Hypothalamus (tissue), 51 donors: ENCODE measurements at regions not wholly inside any gene's neighbourhood (a gene's known extent, or its start where the extent isn't known, plus 50 kb on each side); places are given as distances from the start of the nearest gene placed in this dataset.
"Not testable (repeated sequence)": the region's sequence is repeated elsewhere in the genome, so short reads cannot be mapped to it uniquely, and the experiment has no call there.

ENCODE experiments used
- DNase-seq, 51 donors: peaks; one replicate each; lab custom pipeline; 2025; lab: John Stamatoyannopoulos, UW

- DNase-seq: peak in 1 of 51 donors; percentile 77
Observed at GRCh38 chr18:26654616-26655524, 106.5 kb upstream of the KCTD1 start.

GRCh38 chr18:26653943-26654615 lies 105.7 kb upstream of the KCTD1 start:
- peak in 1 of 51 donors; percentile 38 for DNase-seq

GRCh38 chr18:26652501-26652900 lies 104.1 kb upstream of the KCTD1 start:
- DNase-seq: no peak

GRCh38 chr18:26650310-26651268 lies 102.2 kb upstream of the KCTD1 start:
- DNase-seq: peak in 14 of 51 donors; percentile 12 to 73 (median 26)

GRCh38 chr18:26649193-26649543 lies 100.8 kb upstream of the KCTD1 start:
- no peak for DNase-seq

GRCh38 chr18:26648509-26649192 lies 100.3 kb upstream of the KCTD1 start:
- DNase-seq: no peak

- no peak for DNase-seq
Observed at GRCh38 chr18:26646901-26647300, 98.5 kb upstream of the KCTD1 start.

- DNase-seq: no peak
Observed at GRCh38 chr18:26642440-26643348, 94.3 kb upstream of the KCTD1 start.

GRCh38 chr18:26640541-26640940 lies 92.2 kb upstream of the KCTD1 start:
- no peak for DNase-seq

GRCh38 chr18:26639149-26639548 lies 90.8 kb upstream of the KCTD1 start:
- DNase-seq: peak in 3 of 51 donors; percentile 2 to 16 (median 9)

GRCh38 chr18:26637983-26638382 lies 89.6 kb upstream of the KCTD1 start:
- no peak for DNase-seq

GRCh38 chr18:26637324-26637723 lies 89.0 kb upstream of the KCTD1 start:
- no peak for DNase-seq

- no peak for DNase-seq
Observed at GRCh38 chr18:26635466-26635865, 87.1 kb upstream of the KCTD1 start.

GRCh38 chr18:26634631-26635030 lies 86.3 kb upstream of the KCTD1 start:
- DNase-seq: no peak

GRCh38 chr18:26631135-26631534 lies 82.8 kb upstream of the KCTD1 start:
- DNase-seq: no peak

- no peak for DNase-seq
Observed at GRCh38 chr18:26630596-26630995, 82.2 kb upstream of the KCTD1 start.

- DNase-seq: no peak
Observed at GRCh38 chr18:26628017-26628416, 79.7 kb upstream of the KCTD1 start.

- DNase-seq: no peak
Observed at GRCh38 chr18:26624443-26624842, 76.1 kb upstream of the KCTD1 start.

- DNase-seq: not testable (repeated sequence)
Observed at GRCh38 chr18:26623314-26623713, 75.0 kb upstream of the KCTD1 start.
